Activated CD4-positive, alpha-beta T cell treated with anti-CD3 and anti-CD28 coated beads, Interleukin-2, amount 50 U/mL, for 48 hours (primary cell): ENCODE measurements at regions not wholly inside any gene's neighbourhood (a gene's known extent, or its start where the extent isn't known, plus 50 kb on each side); places are given as distances from the start of the nearest gene placed in this dataset.
"Not testable (repeated sequence)": the region's sequence is repeated elsewhere in the genome, so short reads cannot be mapped to it uniquely, and the experiment has no call there.

Experiments
- DNase-seq, 2 experiments: peaks; one replicate each; pipeline ENCODE4 v3.0.0-alpha.2; 2020

GRCh38 chr7:66542049-66542448 is 86.6 kb upstream of the KCTD7 start:
- DNase-seq: no peak

DNA sequence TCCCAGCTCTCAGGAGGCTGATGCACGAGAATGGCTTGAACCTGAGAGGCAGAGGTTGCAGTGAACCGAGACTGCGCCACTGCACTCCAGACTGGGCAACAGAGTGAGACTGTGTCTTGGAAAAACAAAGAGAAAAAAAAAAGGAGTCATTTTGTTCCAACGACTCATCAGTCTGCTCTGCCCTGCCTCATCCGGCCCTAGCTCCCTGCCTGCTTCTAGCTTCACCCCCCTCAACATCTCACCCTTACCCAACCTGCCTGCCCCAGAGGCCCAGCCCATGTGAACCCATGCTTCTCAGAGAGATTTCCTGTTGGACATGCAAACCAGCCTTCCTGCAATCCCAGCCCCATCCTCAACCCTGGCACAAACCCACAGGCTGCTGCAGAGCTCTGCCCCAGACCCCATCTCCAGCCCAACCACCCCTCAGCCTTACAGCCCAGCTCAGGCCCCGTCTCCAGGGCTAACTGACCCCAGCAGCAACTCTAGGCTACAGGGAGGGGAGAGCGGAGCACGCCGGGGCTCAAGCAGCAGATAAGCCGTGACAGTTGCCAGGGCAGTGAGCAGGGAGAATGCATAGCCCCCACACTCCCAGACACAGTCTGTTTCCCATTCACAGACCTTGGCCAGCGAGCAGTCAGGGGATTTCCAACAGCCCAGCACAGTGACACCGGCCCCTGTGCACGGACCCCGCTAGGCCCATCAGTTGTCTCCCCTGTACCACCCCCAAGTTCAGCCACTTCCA is 86.0 kb upstream of the KCTD7 start:
- no peak for DNase-seq

- DNase-seq: no peak
These were observed 79.2 kb upstream of the KCTD7 start for GRCh38 chr7:66549466-66549865.

DNA sequence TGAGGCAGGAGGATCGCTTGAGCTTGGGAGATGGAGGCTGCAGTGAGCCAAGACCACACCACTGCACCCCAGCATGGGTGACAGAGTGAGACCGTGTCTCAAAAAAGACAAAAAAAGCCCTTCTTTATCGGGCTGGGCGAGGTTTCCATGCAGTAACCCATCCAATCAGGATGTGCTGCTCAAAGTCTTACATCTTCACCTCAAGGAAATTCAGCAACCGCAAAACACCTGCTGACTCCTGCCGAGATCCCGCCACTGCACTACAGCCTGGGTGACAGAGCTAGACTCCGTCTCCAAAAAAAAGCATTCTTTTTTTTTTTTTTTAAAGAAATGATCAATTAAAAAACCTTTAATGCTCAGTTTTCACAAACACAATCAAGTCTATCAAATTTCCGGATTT is 75.7 kb upstream of the KCTD7 start:
- DNase-seq: no peak

DNA sequence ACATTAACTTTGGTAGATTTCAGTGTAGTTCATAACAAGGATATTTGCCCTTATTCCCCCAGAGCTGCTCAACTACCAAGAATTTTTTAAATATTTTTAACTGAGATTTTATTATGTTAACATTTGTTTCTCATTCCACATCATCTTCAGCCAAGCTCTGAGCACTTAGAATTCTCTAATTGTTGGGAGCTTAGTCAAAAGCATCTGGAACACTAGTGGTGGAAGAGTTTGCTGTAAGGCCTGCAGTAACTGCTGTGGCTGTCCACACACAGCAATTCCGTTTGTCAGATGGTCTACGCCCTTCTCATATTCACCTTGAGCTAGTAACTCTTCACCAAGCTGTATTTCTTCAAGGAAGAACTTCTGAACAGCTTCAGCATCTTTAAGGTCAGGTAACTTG is 75.0 kb upstream of the KCTD7 start:
- not testable (repeated sequence) for DNase-seq

DNA sequence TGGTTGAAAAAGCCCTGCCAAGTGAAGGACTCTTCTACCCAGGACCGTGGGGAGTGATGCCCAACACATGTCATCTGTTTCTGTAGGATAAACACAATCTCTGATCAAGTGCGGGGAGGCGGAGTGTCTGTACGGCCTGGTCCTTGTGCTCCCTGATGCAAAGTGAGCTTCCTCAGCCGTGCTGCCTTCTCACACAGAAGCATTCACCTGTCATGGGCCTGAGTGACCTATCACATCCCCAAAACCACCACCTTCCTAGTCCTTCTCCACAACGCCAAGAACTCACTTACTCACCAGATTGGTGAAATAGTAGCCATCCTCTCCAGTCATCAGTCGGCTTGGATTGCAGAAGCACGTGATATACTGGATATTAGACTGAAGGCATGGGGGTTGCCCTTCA is 74.4 kb upstream of the KCTD7 start:
- DNase-seq: not testable (repeated sequence)

DNA sequence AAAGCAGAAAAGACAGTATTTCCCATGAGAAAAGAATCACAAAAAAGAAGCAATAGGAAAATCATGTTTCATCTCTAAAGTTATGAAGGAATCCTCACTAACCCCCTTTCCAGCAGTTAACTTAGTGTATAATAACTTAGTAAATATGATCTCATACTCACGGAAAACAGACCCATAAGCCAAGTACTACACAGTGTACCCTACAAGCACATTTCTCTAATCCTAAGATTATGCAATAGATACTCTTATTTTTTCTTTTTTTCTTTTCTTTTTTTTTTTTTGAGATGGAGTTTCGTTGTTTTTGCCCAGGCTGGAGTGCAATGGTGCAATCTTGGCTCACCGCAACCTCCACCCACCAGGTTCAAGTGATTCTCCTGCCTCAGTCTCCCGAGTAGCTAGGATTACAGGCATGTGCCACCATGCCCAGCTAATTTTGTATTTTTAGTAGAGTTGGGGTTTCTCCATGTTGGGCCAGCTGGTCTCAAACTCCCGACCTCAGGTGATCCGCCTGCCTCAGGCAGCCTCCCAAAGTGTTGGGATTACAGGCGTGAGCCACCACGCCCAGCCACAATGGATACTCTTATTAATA is 73.7 kb upstream of the KCTD7 start:
- DNase-seq: not testable (repeated sequence)

DNA sequence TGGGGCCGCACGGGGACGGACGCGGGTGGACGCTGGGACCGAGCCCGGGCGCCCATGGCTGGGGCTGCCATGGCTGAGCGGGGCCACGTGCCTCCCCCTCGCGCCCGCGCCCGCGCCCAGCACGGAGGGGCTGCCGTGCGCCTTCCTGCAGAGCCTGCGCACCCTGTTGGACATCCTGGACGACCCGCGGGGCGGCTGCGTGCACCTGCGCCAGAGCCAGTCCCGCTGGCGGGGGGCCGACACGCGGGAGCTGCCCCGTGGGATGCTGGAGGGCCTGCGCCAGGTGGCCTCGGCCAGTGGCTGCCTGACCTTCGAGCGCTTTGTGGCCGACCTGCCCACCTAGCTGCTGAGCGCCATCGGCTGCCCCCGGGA is 72.5 kb upstream of the KCTD7 start:
- no peak for DNase-seq

GRCh38 chr7:66556549-66557213 is 72.0 kb upstream of the KCTD7 start:
- DNase-seq: no peak

- peak; percentile 78 to 81 for DNase-seq
These were observed 71.2 kb upstream of the KCTD7 start for GRCh38 chr7:66557214-66558200.

GRCh38 chr7:66558201-66558641 is 70.5 kb upstream of the KCTD7 start:
- no peak for DNase-seq

DNA sequence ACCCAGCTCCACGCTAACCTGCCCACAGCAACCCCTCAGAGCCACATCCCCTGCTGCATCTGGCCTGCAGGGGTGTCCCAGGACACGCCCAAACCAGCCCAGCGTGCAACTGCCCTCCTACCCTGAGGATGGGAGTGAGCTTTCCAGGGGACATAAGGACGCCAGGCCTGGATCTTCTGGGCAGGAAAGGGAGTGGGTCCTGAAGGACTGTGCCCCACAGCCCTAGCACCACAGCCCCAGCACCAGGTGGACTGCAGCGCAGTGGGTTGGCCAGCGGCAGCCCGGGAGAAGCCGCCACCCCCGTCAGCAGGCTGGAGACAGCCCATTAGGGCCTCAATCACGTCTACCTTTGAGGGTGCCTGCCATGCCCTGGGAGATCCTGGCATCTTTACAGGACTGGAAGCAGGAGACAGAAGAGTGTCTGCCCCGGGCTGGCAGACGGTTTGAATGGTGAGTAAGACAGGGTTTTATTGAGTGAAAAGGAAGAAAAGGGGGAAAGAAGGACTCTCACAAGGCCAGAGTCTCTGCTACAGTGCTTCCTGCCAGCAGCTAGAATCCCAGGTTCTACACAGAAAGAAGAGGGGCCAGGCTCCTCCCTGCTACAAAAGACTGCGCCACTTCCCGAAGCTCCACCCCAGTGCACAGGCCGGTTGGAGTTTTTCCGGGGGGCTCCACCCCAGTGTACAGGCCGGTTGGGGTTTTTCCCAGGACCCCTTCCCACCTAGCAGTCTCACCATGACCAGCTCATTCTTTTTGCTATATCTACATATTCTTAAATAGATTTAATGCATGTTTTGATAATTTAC is 69.8 kb upstream of the KCTD7 start:
- no peak for DNase-seq

- DNase-seq: no peak
These were observed 64.6 kb upstream of the KCTD7 start for GRCh38 chr7:66564045-66564444.

DNA sequence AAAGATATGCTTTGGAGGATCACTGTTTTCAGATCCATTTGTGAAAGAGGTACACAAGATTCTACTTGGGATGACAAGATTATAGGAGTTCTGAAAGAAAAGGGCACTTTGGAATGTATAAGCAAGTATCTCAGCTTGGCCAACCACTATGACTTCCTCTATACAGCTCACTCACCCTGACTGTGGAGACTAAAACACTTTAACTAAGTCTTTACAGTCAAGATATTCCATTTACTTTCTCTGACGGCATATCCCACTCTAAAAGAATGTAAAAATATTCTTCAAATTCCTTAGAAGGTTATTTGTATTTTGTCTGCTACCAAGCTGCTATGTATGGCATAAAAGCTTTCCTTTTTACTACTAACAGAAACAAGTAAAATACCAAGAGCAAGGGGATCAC is 58.5 kb upstream of the KCTD7 start:
- DNase-seq: not testable (repeated sequence)

DNA sequence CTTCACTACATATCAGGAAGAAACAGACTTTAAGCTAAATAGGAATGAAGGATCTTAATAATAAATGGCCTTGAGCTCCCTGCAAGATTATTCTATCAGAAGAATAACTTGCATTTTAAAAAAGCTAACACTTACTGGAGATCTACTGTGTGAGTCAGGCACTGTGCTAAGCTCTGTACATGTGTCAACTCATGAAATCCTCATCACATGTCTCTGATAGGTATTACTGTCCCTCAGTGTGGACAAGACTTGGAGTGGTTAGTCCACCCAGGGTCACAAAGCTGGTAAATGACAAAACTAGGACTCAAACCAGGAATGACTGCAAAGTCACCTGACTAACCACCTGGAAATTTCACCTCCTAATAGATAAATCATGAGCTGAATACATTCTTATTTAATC is 57.1 kb upstream of the KCTD7 start:
- DNase-seq: no peak

DNA sequence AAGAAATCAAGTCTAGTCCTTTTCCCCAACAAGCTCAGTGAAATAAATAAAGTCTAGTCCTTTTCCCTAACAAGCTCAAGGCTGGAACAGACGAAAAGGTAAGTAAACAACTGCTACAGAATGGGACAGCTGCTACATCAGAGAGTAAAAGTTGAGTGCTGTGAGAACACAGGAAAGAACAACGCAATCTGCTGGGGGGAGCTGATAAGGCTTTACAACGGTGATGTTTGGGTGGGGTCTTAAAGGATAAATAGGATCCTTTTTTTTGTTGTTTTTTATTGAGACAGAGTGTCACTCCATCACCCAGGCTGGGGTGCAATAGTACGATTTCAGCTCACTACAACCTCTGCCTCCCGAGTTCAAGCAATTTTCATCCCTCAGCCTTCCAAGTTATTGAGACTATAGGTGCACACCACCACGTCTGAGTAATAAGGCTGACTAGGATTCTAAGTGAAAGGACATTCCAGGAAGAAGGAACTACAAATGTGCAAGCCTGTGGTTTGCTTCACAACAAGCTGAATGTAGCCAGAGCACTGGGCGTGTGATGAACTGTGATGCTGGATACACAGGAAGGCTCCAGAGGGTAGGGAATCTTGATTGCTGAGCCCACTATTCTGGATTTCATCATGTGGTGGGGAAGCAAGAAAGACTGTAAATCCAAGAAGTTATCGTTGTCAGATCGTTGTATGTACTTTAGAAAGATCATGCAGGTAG is 54.7 kb upstream of the KCTD7 start:
- not testable (repeated sequence) for DNase-seq

DNA sequence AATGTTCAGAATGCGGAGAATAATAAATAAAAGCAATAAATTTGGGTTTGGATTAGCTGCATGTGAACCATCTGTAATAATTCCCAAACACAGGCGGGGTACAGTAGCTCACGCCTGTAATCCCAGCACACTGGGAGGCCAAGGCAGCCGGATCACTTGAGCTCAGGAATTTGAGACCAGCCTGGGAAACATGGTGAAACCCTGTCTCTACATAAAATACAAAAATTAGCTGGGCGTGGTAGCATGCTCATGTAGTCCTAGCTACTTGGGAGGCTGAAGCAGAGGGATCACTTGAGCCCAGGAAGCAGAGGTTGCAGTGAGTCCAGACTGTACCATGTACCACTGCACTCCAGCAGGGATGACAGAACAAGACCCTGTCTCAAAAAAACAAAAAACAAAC is 53.9 kb upstream of the KCTD7 start:
- DNase-seq: not testable (repeated sequence)

DNA sequence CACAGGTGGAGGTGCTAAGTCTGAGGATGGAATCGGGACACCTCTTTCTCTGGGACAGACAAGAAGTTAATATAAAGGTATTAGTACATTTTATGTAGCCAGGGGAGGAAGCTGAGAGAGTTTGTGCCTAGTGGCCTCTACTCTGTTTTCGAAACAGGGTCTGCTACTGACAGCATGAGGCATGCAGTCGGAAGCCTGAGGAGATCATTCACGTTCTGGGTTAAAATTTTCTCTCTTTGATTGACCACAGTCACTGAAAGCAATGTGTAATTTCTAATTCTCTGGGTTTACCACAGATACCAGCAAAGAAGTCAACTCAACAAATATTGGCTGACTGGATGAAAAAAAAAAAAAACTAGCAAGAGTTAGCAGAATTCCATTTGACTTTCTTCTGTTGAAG is 53.3 kb upstream of the KCTD7 start:
- peak; percentile 6 to 19 for DNase-seq

- no peak for DNase-seq
These were observed 52.0 kb upstream of the KCTD7 start for GRCh38 chr7:66576646-66577045.
